IMR-90 (cell line): ENCODE measurements at regions not wholly inside any gene's neighbourhood (a gene's known extent, or its start where the extent isn't known, plus 50 kb on each side); places are given as distances from the start of the nearest gene placed in this dataset.

Experiments
- ATAC-seq: fragments of 200-7000 bp; cut with Tn5 transposase; 2 replicates; pipeline ENCODE4 v1.9.1; 2020; ENCODE audit warnings: low read depth, mild to moderate bottlenecking, moderate library complexity
- BruUV-seq: library from RNA; stranded (reverse); fragments of 400-500 nt; replicated peaks from 2 replicates; lab custom pipeline; 2021; lab: Mats Ljungman, UMichigan
- CTCF ChIA-PET: fragments of 300-600 bp; formaldehyde crosslinking; extraction: SDS; loops from one replicate; lab custom pipeline; 2021; ENCODE audit warnings: antibody characterized with exemption; lab: Yijun Ruan, JAX
- POLR2A ChIA-PET: fragments of 300-600 bp; sonication (Branson Sonifier 250); formaldehyde crosslinking; loops from one replicate; lab custom pipeline; 2022; ENCODE audit warnings: antibody characterized with exemption; ENCODE audit not compliant: unreplicated experiment; lab: Charles Lee
- DNase-seq: peaks from one replicate; pipeline ENCODE4 v3.0.0; 2013
- H2AFZ ChIP-seq: replicated peaks from 2 replicates; pipeline ENCODE3; 2013; ENCODE audit warnings: low read length, mild to moderate bottlenecking; ENCODE audit not compliant: poor library complexity
- H2AK5ac ChIP-seq: 2 replicates; pipeline ENCODE4 v1.6.1; 2013; ENCODE audit warnings: low read depth, low read length, inconsistent platforms
- H2AK9ac ChIP-seq: replicated peaks from 2 replicates; pipeline ENCODE3; 2013; ENCODE audit warnings: mild to moderate bottlenecking, low read depth, low read length, moderate library complexity; ENCODE audit not compliant: poor library complexity
- H2BK120ac ChIP-seq: 2 replicates; pipeline ENCODE4 v1.6.1; 2013; ENCODE audit warnings: low read depth, low read length, inconsistent platforms
- H2BK15ac ChIP-seq: 3 replicates; pipeline ENCODE4 v1.6.1; 2013; ENCODE audit warnings: low read depth, low read length, inconsistent platforms
- H2BK20ac ChIP-seq: 2 replicates; pipeline ENCODE4 v1.6.1; 2013; ENCODE audit warnings: low read depth, mild to moderate bottlenecking, inconsistent platforms, low read length, moderate library complexity
- H2BK5ac ChIP-seq: 2 replicates; pipeline ENCODE4 v1.6.1; 2013; ENCODE audit warnings: mild to moderate bottlenecking, low read depth, low read length, inconsistent platforms; ENCODE audit not compliant: poor library complexity, severe bottlenecking
- H3K14ac ChIP-seq: replicated peaks from 2 replicates; pipeline ENCODE4 v1.6.1; 2013; ENCODE audit warnings: low read depth, low read length, inconsistent platforms
- H3K18ac ChIP-seq: 2 replicates; pipeline ENCODE4 v1.6.1; 2013; ENCODE audit warnings: low read depth, low read length, control low read depth
- H3K23ac ChIP-seq: 2 replicates; pipeline ENCODE4 v1.6.1; 2013; ENCODE audit warnings: low read depth, low read length, inconsistent platforms
- H3K27ac ChIP-seq: 2 replicates; pipeline ENCODE4 v1.5.1; 2013; ENCODE audit warnings: mild to moderate bottlenecking, control low read depth, low read length; ENCODE audit not compliant: insufficient read depth
- H3K27me3 ChIP-seq: 2 replicates; pipeline ENCODE4 v1.6.1; 2013; ENCODE audit warnings: low read length; ENCODE audit not compliant: control insufficient read depth, insufficient read depth
- H3K36me3 ChIP-seq: 2 replicates; pipeline ENCODE4 v1.6.1; 2013; ENCODE audit warnings: low read length, mixed read lengths; ENCODE audit not compliant: control insufficient read depth, insufficient read depth
- H3K4ac ChIP-seq: 2 replicates; pipeline ENCODE4 v1.6.1; 2013; ENCODE audit warnings: low read depth, low read length, inconsistent platforms
- H3K4me1 ChIP-seq: 2 replicates; pipeline ENCODE4 v1.6.1; 2013; ENCODE audit warnings: low read length, mixed read lengths; ENCODE audit not compliant: control insufficient read depth, insufficient read depth
- H3K4me2 ChIP-seq: 2 replicates; pipeline ENCODE4 v1.6.1; 2013; ENCODE audit warnings: low read depth, mild to moderate bottlenecking, control low read depth, low read length, moderate library complexity
- H3K4me3 ChIP-seq: 2 replicates; pipeline ENCODE4 v1.5.1; 2013; ENCODE audit warnings: low read depth, mild to moderate bottlenecking, control low read depth, low read length, moderate library complexity; ENCODE audit not compliant: insufficient read depth
- H3K56ac ChIP-seq: 2 replicates; pipeline ENCODE4 v1.6.1; 2013; ENCODE audit warnings: low read length, inconsistent platforms; ENCODE audit not compliant: insufficient read depth; ENCODE audit errors: extremely low read depth
- H3K79me1 ChIP-seq, 2 experiments: 2 replicates each; pipeline ENCODE4 v1.6.1; 2013; ENCODE audit warnings: low read length in 2 of 2, inconsistent platforms in 1 of 2, low read depth in 1 of 2
- H3K9ac ChIP-seq: 2 replicates; pipeline ENCODE4 v1.6.1; 2013; ENCODE audit warnings: low read depth, low read length, control low read depth
- H3K9me1 ChIP-seq: 2 replicates; pipeline ENCODE4 v1.6.1; 2013; ENCODE audit warnings: low read length, inconsistent platforms; ENCODE audit not compliant: insufficient read depth
- H3K9me3 ChIP-seq: 2 replicates; pipeline ENCODE4 v1.6.1; 2013; ENCODE audit warnings: low read length; ENCODE audit not compliant: control insufficient read depth, insufficient read depth
- H4K20me1 ChIP-seq: 2 replicates; pipeline ENCODE4 v1.6.1; 2013; ENCODE audit warnings: low read length, inconsistent platforms; ENCODE audit not compliant: insufficient read depth
- H4K5ac ChIP-seq: 2 replicates; pipeline ENCODE4 v1.6.1; 2013; ENCODE audit warnings: mild to moderate bottlenecking, low read depth, low read length, control low read depth
- H4K8ac ChIP-seq, 2 experiments: 2 replicates each; pipeline ENCODE4 v1.6.1; 2013; ENCODE audit warnings: low read depth in 2 of 2, low read length in 2 of 2, control low read depth in 1 of 2, inconsistent platforms in 1 of 2
- H4K91ac ChIP-seq: 2 replicates; pipeline ENCODE4 v1.6.1; 2013; ENCODE audit warnings: low read depth, low read length, inconsistent platforms; ENCODE audit not compliant: insufficient read depth
- BHLHE40 ChIP-seq: fragments of 150-350 bp; IDR thresholded peaks from 2 replicates; pipeline ENCODE4 v1.6.1; 2016; ENCODE audit warnings: mild to moderate bottlenecking, low read depth, low read length
- CEBPB ChIP-seq: IDR thresholded peaks from 2 replicates; pipeline ENCODE4 v1.6.1; 2012; ENCODE audit warnings: low read depth, low read length, improper control_type of control experiment
- FOS ChIP-seq: fragments of 150-350 bp; IDR thresholded peaks from 2 replicates; pipeline ENCODE4 v1.6.1; 2016; ENCODE audit warnings: low read depth, low read length
- MAZ ChIP-seq: IDR thresholded peaks from 2 replicates; pipeline ENCODE4 v1.6.1; 2012; ENCODE audit warnings: low read depth, mild to moderate bottlenecking, low read length, improper control_type of control experiment, moderate library complexity, borderline replicate concordance
- MXI1 ChIP-seq: IDR thresholded peaks from 2 replicates; pipeline ENCODE4 v1.6.1; 2012; ENCODE audit warnings: low read depth, mild to moderate bottlenecking, low read length, moderate library complexity, borderline replicate concordance
- NFE2L2 ChIP-seq: fragments of 150-350 bp; IDR thresholded peaks from 2 replicates; pipeline ENCODE4 v1.6.1; 2016; ENCODE audit warnings: low read depth, mild to moderate bottlenecking, low read length
- POLR2A ChIP-seq: IDR thresholded peaks from 2 replicates; pipeline ENCODE4 v1.6.1; 2012; ENCODE audit warnings: mild to moderate bottlenecking, low read depth, low read length
- RAD21 ChIP-seq: IDR thresholded peaks from 2 replicates; pipeline ENCODE4 v1.6.1; 2012; ENCODE audit warnings: low read length, improper control_type of control experiment
- RCOR1 ChIP-seq: IDR thresholded peaks from 2 replicates; pipeline ENCODE4 v1.6.1; 2012; ENCODE audit warnings: mild to moderate bottlenecking, low read length, improper control_type of control experiment; ENCODE audit not compliant: insufficient replicate concordance
- RFX5 ChIP-seq: IDR thresholded peaks from 2 replicates; pipeline ENCODE4 v1.8.0; 2012; ENCODE audit warnings: low read depth, mild to moderate bottlenecking, low read length, moderate library complexity
- SMC3 ChIP-seq: fragments of 150-350 bp; IDR thresholded peaks from 2 replicates; pipeline ENCODE4 v1.6.1; 2016; ENCODE audit warnings: low read depth, mild to moderate bottlenecking, antibody characterized with exemption, low read length, moderate library complexity
- WGBS, 2 experiments: methylation state at CpG; one replicate each; pipeline versions ENCODE4 v1.1.5 to v1.1.7; 2013; ENCODE audit warnings: missing lambda C conversion rate in 2 of 2; ENCODE audit not compliant: insufficient read length in 1 of 2; ENCODE audit errors: extremely low coverage in 2 of 2; 5-methylcytosine and 5-hydroxymethylcytosine counted together
- dilution Hi-C: fragments of 300-500 bp; cut with HindIII; formaldehyde crosslinking; loops from one replicate; pipeline ENCODE4 v1.14.3; 2018; ENCODE audit warnings: low sequenced_read_pairs; ENCODE audit not compliant: unreplicated experiment
- in situ Hi-C: fragments of 300-500 bp; cut with MboI; formaldehyde crosslinking; loops from 3 replicates; pipeline ENCODE4 v1.14.3; 2019; ENCODE audit warnings: low sequenced_read_pairs, inconsistent platforms, mixed read lengths
- intact Hi-C: fragments of 100-400 bp; cut with micrococcal nuclease; formaldehyde crosslinking; loops from 2 replicates; pipeline ENCODE4 v1.10.0; 2022
- TF ChIP-seq, protein P1 (sequence below): fragments of 150-350 bp; IDR thresholded peaks from 2 replicates; pipeline ENCODE4 v1.6.1; 2017; ENCODE audit warnings: mild to moderate bottlenecking, antibody characterized with exemption, low read length, low read depth
- TF ChIP-seq, protein P2 (sequence below): conservative IDR thresholded peaks from 2 replicates; pipeline ENCODE4 v1.5.1; 2012; ENCODE audit warnings: mild to moderate bottlenecking, low read depth, low read length, improper control_type of control experiment

DNA sequence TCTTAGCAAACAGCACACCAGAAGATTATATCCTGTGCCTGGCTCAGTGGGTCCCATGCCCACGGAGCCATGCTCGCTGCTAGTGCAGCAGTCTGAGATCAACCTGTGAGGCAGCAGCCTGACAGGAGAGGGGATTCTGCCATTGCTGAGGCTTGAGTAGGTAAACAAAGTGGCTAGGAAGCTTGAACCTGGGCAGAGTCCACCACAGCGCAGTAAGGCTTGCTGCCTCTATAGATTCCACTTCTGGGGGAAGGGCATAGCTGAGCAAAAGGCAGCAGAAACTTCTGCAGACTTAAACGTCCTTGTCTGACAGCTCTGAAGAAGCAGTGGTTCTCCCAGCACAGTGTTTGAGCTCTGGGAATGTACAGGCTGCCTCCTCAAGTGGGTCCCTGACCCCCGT, 210.3 kb downstream of the RMST start:
- Histone ChIP-seq H3K14ac (no peak overlapping the region), H3K4ac (no peak overlapping the region), H3K79me1 (no peaks in the 10 kb centered on the region), H3K36me3 (no peaks in the 10 kb centered on the region), H2BK5ac (no peak overlapping the region), H3K18ac (no peak overlapping the region), H3K27ac (no peak overlapping the region), H4K20me1 (no peaks in the 10 kb centered on the region), H2BK15ac (no peak overlapping the region), H3K56ac (no peak overlapping the region), H2AK9ac (no peak overlapping the region), H3K4me1 (no peaks in the 10 kb centered on the region), H3K9me3 (peaks cover 4% of the 10 kb centered on the region; the same call in 1 of the 2 replicates), H3K27me3 (no peaks in the 10 kb centered on the region), H4K8ac (no peak overlapping the region), H4K5ac (no peak overlapping the region), H3K9me1 (no peaks in the 10 kb centered on the region), H2AK5ac (no peak overlapping the region), H2AFZ (no peak overlapping the region), H2BK20ac (no peak overlapping the region), H3K4me3 (no peak overlapping the region), H4K91ac (no peak overlapping the region), H2BK120ac (no peak overlapping the region), H3K23ac (no peak overlapping the region), H3K9ac (no peak overlapping the region), H3K4me2 (no peak overlapping the region)
- CTCF ChIA-PET: no interaction called here
- BruUV-seq: no TSS peak
- no peak for DNase-seq
- POLR2A ChIA-PET: no interaction called here
- intact Hi-C loops (no loop called here), in situ Hi-C loops (no loop called here), dilution Hi-C loops (no loop called here)
- ATAC-seq: no peak
- TF ChIP-seq FOS: no peak
- no peak for TF ChIP-seq MAZ
- TF ChIP-seq NFE2L2: no peak
- no peak for TF ChIP-seq CEBPB
- TF ChIP-seq, protein P1, sequence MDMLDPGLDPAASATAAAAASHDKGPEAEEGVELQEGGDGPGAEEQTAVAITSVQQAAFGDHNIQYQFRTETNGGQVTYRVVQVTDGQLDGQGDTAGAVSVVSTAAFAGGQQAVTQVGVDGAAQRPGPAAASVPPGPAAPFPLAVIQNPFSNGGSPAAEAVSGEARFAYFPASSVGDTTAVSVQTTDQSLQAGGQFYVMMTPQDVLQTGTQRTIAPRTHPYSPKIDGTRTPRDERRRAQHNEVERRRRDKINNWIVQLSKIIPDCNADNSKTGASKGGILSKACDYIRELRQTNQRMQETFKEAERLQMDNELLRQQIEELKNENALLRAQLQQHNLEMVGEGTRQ: no peak
- no peak for TF ChIP-seq RFX5
- TF ChIP-seq SMC3: no peak
- no peak for TF ChIP-seq RCOR1
- TF ChIP-seq BHLHE40: no peak
- TF ChIP-seq, protein P2, sequence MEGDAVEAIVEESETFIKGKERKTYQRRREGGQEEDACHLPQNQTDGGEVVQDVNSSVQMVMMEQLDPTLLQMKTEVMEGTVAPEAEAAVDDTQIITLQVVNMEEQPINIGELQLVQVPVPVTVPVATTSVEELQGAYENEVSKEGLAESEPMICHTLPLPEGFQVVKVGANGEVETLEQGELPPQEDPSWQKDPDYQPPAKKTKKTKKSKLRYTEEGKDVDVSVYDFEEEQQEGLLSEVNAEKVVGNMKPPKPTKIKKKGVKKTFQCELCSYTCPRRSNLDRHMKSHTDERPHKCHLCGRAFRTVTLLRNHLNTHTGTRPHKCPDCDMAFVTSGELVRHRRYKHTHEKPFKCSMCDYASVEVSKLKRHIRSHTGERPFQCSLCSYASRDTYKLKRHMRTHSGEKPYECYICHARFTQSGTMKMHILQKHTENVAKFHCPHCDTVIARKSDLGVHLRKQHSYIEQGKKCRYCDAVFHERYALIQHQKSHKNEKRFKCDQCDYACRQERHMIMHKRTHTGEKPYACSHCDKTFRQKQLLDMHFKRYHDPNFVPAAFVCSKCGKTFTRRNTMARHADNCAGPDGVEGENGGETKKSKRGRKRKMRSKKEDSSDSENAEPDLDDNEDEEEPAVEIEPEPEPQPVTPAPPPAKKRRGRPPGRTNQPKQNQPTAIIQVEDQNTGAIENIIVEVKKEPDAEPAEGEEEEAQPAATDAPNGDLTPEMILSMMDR: no peak
- TF ChIP-seq POLR2A: no peak
- TF ChIP-seq MXI1: no peak
- TF ChIP-seq RAD21: no peak
- WGBS, 2 experiments: no CpG with 5 or more reads among the region's 5 CpGs
